ENCODE measurements at regions not wholly inside any gene's neighbourhood (a gene's known extent, or its start where the extent isn't known, plus 50 kb on each side); places are given as distances from the start of the nearest gene placed in this dataset.

DNA sequence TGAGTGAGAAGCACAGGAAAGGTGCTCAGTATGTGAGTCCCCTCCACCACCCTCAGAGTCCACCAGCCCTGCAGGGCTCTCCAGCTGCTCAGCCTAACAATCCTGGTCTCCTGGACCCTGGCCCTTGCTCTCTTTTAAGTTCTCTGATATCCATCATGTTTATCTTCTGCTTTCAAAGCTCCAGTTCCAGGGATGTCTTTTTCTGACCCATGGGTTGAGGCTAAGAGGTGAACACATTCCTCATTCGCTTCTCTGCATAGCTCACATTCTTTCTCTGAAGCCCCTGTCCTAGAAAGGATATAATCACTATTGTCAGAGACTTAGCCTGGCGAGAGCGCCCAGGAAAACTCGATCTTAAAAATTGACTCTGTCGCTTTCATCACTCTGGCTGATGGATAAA lies 86.4 kb downstream of the ARL4C start (continued):
- TF ChIP-seq, protein P1, sequence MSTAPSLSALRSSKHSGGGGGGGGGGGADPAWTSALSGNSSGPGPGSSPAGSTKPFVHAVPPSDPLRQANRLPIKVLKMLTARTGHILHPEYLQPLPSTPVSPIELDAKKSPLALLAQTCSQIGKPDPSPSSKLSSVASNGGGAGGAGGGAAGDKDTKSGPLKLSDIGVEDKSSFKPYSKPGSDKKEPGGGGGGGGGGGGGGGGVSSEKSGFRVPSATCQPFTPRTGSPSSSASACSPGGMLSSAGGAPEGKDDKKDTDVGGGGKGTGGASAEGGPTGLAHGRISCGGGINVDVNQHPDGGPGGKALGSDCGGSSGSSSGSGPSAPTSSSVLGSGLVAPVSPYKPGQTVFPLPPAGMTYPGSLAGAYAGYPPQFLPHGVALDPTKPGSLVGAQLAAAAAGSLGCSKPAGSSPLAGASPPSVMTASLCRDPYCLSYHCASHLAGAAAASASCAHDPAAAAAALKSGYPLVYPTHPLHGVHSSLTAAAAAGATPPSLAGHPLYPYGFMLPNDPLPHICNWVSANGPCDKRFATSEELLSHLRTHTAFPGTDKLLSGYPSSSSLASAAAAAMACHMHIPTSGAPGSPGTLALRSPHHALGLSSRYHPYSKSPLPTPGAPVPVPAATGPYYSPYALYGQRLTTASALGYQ (CRISPR knock-in tag; IDR thresholded peaks at IDR 0.05) = no peak
- TF ChIP-seq MAFG (CRISPR knock-in tag; IDR thresholded peaks at IDR 0.05) = no peak
- TF ChIP-seq REXO4 (CRISPR knock-in tag; IDR thresholded peaks at IDR 0.05; ENCODE audit: borderline replicate concordance) = no peak
- TF ChIP-seq, protein P2, sequence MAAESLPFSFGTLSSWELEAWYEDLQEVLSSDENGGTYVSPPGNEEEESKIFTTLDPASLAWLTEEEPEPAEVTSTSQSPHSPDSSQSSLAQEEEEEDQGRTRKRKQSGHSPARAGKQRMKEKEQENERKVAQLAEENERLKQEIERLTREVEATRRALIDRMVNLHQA (CRISPR knock-in tag; IDR thresholded peaks at IDR 0.05) = no peak
- no peak for TF ChIP-seq ZNF747 (CRISPR knock-in tag; IDR thresholded peaks at IDR 0.05; ENCODE audit: borderline replicate concordance)
- no peak for TF ChIP-seq RFXANK (CRISPR knock-in tag; IDR thresholded peaks at IDR 0.05)
- no peak for TF ChIP-seq ZNF224 (CRISPR knock-in tag; IDR thresholded peaks at IDR 0.05)
- TF ChIP-seq, protein P3, sequence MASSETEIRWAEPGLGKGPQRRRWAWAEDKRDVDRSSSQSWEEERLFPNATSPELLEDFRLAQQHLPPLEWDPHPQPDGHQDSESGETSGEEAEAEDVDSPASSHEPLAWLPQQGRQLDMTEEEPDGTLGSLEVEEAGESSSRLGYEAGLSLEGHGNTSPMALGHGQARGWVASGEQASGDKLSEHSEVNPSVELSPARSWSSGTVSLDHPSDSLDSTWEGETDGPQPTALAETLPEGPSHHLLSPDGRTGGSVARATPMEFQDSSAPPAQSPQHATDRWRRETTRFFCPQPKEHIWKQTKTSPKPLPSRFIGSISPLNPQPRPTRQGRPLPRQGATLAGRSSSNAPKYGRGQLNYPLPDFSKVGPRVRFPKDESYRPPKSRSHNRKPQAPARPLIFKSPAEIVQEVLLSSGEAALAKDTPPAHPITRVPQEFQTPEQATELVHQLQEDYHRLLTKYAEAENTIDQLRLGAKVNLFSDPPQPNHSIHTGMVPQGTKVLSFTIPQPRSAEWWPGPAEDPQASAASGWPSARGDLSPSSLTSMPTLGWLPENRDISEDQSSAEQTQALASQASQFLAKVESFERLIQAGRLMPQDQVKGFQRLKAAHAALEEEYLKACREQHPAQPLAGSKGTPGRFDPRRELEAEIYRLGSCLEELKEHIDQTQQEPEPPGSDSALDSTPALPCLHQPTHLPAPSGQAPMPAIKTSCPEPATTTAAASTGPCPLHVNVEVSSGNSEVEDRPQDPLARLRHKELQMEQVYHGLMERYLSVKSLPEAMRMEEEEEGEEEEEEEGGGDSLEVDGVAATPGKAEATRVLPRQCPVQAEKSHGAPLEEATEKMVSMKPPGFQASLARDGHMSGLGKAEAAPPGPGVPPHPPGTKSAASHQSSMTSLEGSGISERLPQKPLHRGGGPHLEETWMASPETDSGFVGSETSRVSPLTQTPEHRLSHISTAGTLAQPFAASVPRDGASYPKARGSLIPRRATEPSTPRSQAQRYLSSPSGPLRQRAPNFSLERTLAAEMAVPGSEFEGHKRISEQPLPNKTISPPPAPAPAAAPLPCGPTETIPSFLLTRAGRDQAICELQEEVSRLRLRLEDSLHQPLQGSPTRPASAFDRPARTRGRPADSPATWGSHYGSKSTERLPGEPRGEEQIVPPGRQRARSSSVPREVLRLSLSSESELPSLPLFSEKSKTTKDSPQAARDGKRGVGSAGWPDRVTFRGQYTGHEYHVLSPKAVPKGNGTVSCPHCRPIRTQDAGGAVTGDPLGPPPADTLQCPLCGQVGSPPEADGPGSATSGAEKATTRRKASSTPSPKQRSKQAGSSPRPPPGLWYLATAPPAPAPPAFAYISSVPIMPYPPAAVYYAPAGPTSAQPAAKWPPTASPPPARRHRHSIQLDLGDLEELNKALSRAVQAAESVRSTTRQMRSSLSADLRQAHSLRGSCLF (CRISPR knock-in tag; IDR thresholded peaks at IDR 0.05; ENCODE audit: borderline replicate concordance) = no peak
- peak; percentile 30; the same call in 1 of the 2 replicates for TF ChIP-seq FOXO1 (CRISPR knock-in tag; IDR thresholded peaks at IDR 0.05)
- no peak for TF ChIP-seq ZFYVE20 (CRISPR knock-in tag; IDR thresholded peaks at IDR 0.05; ENCODE audit: borderline replicate concordance, low read depth)
- TF ChIP-seq, protein P4, sequence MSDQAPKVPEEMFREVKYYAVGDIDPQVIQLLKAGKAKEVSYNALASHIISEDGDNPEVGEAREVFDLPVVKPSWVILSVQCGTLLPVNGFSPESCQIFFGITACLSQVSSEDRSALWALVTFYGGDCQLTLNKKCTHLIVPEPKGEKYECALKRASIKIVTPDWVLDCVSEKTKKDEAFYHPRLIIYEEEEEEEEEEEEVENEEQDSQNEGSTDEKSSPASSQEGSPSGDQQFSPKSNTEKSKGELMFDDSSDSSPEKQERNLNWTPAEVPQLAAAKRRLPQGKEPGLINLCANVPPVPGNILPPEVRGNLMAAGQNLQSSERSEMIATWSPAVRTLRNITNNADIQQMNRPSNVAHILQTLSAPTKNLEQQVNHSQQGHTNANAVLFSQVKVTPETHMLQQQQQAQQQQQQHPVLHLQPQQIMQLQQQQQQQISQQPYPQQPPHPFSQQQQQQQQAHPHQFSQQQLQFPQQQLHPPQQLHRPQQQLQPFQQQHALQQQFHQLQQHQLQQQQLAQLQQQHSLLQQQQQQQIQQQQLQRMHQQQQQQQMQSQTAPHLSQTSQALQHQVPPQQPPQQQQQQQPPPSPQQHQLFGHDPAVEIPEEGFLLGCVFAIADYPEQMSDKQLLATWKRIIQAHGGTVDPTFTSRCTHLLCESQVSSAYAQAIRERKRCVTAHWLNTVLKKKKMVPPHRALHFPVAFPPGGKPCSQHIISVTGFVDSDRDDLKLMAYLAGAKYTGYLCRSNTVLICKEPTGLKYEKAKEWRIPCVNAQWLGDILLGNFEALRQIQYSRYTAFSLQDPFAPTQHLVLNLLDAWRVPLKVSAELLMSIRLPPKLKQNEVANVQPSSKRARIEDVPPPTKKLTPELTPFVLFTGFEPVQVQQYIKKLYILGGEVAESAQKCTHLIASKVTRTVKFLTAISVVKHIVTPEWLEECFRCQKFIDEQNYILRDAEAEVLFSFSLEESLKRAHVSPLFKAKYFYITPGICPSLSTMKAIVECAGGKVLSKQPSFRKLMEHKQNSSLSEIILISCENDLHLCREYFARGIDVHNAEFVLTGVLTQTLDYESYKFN (CRISPR knock-in tag; conservative IDR thresholded peaks at IDR 0.05) = peak; percentile 70; the same call in 1 of the 2 replicates
- TF ChIP-seq, protein P5, sequence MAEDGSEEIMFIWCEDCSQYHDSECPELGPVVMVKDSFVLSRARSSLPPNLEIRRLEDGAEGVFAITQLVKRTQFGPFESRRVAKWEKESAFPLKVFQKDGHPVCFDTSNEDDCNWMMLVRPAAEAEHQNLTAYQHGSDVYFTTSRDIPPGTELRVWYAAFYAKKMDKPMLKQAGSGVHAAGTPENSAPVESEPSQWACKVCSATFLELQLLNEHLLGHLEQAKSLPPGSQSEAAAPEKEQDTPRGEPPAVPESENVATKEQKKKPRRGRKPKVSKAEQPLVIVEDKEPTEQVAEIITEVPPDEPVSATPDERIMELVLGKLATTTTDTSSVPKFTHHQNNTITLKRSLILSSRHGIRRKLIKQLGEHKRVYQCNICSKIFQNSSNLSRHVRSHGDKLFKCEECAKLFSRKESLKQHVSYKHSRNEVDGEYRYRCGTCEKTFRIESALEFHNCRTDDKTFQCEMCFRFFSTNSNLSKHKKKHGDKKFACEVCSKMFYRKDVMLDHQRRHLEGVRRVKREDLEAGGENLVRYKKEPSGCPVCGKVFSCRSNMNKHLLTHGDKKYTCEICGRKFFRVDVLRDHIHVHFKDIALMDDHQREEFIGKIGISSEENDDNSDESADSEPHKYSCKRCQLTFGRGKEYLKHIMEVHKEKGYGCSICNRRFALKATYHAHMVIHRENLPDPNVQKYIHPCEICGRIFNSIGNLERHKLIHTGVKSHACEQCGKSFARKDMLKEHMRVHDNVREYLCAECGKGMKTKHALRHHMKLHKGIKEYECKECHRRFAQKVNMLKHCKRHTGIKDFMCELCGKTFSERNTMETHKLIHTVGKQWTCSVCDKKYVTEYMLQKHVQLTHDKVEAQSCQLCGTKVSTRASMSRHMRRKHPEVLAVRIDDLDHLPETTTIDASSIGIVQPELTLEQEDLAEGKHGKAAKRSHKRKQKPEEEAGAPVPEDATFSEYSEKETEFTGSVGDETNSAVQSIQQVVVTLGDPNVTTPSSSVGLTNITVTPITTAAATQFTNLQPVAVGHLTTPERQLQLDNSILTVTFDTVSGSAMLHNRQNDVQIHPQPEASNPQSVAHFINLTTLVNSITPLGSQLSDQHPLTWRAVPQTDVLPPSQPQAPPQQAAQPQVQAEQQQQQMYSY (CRISPR knock-in tag; IDR thresholded peaks at IDR 0.05) = 0 out of 2 replicates have a peak, but pooled peaks have one; percentile 45
- TF ChIP-seq ZC3H4 (CRISPR knock-in tag; IDR thresholded peaks at IDR 0.05; ENCODE audit: borderline replicate concordance) = no peak
- TF ChIP-seq, protein P6, sequence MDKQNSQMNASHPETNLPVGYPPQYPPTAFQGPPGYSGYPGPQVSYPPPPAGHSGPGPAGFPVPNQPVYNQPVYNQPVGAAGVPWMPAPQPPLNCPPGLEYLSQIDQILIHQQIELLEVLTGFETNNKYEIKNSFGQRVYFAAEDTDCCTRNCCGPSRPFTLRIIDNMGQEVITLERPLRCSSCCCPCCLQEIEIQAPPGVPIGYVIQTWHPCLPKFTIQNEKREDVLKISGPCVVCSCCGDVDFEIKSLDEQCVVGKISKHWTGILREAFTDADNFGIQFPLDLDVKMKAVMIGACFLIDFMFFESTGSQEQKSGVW (CRISPR knock-in tag; IDR thresholded peaks at IDR 0.05; ENCODE audit: borderline replicate concordance) = no peak
- no peak for TF ChIP-seq CEBPG (CRISPR knock-in tag; IDR thresholded peaks at IDR 0.05)

Data from HepG2 (cell line).